ENCODE measurements at regions not wholly inside any gene's neighbourhood (a gene's known extent, or its start where the extent isn't known, plus 50 kb on each side); places are given as distances from the start of the nearest gene placed in this dataset.

DNA sequence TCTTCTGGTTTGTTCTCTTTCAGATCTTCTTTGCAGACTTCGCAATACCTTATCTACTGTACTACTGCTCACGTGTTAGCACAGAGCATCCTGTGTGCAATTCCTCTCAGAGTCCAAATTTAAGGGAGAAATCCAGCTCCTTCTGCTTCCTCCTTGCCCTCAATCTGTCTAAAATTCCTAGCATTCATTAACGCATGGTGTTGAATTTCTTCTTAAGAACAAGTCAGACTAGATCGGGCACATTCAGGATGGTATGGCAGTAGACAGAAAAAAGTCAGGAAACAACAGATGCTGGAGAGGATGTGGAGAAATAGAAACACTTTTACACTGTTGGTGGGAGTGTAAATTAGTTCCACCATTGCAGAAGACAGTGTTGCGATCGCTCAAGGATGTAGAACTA lies 206.1 kb upstream of the CDH7 start:
- DNase-seq: no peak

DNA sequence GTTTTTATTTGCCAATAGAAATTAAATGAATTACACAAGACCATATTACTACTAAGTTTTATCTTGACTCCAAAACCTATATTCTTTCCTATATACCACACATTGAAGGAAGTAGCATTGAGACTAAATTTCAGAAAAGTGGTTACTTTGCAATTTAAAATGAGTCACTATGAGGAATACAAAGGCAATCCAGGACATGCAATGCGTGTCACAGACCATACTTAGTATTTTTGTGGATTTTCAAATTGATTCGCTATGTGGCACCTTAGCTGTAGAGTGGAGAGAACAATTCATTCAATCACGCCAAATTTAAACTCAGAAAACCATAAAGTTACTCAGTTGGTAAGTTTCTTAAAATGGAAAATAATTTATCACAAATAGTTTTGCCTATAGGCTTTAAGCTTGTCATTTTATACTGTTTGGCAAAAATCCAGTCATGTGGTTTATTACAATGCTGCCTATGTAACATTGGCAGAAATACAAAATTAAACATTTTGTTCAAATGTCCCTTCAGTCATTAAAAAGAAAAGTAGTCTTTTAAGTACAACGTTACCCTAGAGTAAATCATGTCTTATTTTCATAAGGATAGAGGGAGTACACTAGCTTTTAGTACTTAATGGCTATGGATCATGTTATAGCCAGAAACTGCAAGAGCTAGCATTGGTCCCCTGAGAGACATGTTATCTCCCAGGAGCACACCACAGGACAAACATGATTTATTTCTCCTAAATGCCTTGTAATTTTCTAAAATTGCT lies 222.8 kb upstream of the CDH7 start:
- no peak for DNase-seq

DNA sequence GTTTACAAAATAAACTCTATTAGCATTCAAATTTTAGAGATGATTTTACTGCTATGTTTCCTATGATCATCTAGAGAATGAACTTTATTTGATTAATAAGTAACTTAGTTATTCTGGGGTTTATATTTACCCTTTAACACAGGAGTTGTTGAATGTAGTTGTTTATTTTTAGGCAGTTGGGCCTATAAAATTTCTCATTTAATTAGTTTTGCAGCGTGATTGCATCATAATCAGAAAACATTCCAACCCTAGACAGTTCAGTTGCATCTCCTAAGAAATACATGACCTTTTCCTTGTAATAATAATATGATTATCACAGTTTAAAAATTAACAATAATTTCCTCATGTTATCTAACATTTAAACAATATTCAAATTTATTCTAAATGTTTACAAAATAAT lies 224.7 kb upstream of the CDH7 start:
- no peak for DNase-seq

DNA sequence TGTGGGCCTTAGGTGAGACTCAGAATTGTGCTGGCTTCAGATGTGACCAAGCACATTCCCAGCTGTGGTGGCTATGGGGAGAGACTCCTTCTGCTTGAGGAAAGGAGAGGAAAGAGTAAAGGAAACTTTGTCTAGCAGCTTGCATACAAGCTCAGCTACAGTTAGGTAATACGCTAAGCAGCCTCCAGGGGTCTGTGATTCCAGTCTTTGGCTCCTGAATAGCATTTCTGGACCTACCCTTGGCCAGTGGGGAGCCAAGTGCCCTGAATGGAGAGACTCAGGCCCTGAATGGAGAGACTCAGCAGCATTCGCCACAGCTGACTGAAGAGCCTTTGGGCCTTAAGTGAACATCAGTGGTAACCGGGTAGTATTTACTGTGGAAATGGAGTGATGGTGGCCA lies 227.4 kb upstream of the CDH7 start:
- DNase-seq: no peak

DNA sequence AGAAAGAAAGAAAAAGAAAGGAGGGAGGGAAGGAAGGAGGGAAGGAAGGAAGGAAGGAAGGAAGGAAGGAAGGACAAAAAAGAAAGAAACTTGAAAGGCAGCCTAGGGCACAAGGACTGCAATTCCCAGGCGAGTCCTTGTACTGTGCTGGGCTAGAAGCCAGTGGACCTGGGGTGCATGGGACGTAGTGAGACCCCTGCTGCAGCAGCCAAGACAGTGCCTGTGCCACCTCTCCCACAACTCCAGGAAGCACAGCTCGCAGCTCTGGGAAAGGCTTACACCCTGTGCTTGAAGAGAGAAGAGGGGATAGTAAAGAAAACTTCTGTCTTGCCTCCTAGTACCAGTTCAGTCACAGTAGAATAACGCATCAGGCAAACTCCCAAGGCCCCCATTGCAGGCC lies 227.9 kb upstream of the CDH7 start:
- no peak for DNase-seq

DNA sequence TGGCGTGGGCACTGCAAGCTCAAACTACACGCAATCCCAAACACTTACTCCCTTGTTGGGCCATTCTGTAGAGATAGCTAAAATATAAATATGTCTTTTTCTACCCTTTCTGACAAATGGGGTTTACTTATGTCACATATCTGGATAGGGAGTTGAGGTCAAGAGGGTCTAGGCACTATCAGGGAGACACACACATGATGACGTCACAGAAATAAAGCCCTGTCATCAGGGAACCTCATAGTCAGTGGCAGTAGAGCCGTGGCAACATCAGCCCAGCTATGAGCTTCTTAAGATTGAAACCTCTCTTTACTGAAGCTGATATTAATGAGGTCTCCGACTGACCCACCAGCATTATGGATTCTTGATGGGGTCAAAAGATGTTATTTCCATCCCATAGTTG lies 234.6 kb upstream of the CDH7 start:
- no peak for DNase-seq

DNA sequence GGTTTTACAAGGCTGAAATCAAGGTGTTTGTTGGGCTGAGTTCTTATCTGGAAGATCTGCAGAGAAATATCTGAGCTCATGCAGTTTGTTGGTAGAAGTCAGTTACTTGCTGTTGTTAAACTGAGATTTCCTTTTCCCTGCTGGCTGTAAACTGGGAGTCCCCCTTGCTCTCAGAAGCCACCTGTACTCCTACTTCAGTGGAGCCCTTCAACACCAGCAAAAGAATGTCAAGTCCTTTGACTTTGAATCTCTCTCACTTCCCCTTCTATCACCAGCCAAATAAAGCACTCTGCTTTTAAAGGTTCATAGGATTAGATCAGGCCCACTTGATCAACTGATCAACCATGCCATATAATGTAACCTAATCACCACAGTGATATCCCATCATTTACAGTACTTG lies 252.2 kb upstream of the CDH7 start:
- no peak for DNase-seq

DNA sequence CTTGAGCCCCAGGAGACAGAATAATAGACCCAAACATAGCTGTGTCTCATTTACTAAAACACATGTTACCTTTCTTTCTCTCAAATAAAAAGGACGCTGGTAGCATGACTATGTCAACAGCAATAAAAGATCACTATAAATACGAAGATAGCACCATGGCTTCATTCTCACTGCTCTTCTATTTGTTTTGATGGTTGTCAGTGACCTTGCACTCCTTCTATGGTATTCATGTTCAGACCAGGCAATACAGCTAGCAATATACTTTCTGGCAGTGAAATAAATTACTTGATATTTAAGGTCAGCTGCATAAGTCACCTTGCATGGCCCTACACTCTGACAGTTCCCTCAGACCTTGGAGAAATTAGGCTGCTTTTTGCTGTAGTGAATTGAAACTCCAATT lies 263.2 kb upstream of the CDH7 start:
- DNase-seq: no peak

DNA sequence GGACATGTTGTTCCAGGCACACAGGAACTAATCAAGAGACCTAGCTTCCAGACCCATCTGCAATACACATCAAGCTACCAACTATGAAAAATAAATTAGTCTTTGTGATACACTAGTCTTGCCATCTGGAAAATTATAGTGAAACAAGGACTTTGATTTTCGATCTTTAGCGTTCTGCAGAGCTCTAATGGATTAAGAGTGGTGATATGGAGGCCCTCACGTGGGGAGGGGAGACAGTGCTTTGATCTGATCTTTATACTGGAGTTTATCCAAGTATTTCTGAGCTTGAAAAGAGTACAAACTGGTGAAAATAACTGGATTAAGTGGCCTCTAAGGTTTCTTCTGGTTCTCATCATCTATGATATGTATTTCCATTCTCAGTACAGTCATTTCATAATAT lies 273.4 kb upstream of the CDH7 start:
- no peak for DNase-seq

DNA sequence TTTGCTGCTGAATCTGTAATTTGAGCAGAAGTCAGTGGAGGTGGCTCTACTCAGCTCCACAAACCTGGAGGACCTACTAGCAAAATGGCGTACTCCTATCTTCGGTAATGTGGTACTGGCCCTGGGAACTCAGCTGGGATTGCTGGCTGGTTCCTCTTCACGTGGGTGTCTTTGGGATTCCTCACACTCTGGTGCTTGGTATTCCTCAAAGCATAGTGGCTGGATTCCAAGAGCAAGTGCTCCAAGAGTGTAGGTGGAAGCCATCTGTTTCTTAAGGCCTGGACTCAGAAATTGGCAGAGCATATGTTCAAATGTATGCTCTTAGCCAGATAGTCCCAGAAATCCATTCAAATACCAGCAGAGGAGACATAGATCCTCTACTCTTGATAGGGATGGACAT lies 281.9 kb upstream of the CDH7 start:
- no peak for DNase-seq

DNA sequence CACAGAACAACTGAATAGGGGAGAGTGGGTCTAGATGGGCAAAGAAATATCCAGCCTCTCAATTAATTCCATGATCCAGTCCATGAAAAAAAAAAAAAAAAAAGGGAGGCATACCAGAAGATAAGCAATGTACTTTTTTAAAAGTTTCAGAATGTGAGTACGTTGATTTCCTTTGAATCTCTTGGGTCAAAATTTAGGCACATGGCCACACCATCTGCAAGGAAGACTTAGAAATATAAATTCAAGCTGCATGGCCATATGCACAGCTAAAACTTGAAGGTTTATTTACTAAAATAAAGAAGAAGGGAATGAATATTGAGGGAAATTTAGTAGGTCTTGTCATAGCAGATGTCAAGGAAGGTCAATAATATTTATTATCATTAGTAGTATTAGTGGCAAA lies 286.5 kb upstream of the CDH7 start:
- no peak for DNase-seq

DNA sequence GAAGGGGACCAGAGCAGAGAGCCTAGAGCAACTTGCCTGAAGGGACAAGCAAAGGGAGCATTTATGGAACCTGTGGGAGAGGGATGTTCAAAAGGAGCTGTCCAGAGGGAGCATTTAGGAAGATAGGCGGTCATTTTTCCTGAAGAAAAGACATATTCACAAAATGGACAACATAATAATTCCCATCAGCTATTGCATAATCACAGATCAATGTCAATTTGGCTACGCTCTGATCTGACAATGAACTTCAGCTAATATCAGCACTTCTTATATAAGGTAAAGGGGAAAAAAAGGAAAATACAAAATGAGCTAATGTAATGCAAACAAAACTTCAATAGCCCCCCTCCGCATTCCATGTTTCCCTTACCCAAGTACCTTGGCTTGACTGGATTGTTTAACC lies 291.1 kb upstream of the CDH7 start:
- no peak for DNase-seq

DNA sequence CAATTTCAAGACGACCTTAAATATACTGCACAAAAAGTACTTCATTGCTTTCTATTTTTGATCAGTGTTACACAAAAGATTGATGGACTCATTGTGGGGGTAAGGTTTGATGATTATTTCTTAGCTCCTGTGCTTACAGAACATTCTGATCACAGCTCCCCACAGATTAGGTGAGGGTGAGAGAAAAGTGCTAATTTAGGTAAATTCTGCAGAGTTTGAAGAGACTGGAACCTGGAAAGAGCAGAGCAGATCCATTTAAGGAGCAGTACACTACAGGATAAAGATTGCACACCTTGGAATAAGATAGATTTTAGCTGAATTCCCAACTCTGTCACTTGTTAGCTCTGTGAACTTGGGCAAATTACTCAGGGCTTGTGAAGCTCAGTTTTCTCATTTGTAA lies 291.9 kb upstream of the CDH7 start:
- DNase-seq: no peak

DNA sequence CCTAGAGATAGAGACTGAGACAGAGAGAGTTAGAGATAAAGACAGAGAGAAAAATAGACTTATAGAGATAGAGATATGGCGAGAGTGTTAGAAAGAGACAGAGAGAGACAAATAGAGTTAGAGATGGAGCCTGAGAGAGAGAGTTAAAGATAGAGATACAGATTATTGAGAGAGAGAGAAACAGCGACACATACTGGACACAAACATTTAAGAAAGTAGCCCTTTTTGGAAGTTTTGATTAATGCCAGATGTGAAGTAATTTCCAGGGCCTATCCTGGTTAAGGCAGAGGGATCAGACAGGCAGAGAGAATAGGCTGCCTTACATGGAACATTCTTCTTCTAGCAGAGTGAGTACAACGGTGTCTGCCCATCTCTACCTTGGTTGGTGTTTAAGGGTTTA lies 311.6 kb upstream of the CDH7 start:
- no peak for DNase-seq

DNA sequence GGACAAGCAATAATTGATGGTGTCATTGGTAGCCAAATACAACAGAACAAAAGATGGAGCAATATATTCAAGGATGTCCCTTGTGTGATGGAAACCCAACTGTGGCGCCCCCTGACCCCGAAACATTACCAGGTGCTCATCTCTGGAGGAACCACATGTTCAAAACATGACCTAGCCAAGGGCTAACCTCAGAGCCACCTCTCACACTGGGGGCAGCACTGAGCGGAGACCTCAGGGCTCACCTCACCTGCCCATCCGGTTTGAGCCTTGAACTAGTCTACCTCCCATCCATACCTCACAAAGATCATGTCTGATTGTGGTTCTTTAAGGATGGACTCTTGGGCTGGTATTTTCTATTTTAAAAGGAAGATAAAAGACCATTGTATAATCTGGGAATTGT lies 314.4 kb upstream of the CDH7 start:
- no peak for DNase-seq

DNA sequence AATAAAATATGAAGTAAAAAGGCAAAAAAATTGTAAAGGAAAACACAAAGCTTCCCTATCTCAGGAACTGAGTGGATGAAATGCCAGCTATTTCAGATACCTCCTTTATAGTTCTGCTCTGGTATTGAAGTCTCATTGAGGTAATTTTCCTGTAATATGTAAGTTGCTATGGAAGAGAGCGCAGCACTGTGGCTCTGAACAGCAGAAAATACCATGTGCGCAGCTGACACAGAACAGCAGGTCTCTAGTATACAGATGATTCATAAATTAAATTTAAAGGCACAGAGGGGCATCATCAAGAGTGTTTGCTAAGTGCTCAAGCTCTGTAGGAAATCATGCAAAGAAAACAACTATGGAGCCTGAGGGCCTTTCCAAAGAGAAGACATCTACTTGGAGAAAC lies 315.3 kb upstream of the CDH7 start:
- DNase-seq: no peak

DNA sequence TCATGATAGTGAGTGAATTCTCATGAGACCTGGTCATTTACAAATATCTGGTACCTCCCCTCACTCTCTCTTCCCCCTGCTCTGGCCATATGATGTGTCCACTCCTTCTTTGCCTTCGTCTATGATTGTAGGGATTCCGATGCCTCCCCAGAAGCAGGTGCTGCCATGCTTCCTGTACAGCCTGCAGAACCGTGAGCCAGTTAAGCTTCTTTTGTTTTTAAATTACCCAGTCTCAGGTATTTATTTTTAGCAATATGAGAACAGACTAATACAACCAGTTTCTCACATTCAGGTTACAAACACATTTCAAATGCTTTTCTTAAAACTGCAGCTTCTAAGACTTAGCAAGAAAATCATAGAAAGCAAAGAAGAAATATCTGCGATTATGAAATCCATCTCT lies 321.2 kb upstream of the CDH7 start:
- no peak for DNase-seq

DNA sequence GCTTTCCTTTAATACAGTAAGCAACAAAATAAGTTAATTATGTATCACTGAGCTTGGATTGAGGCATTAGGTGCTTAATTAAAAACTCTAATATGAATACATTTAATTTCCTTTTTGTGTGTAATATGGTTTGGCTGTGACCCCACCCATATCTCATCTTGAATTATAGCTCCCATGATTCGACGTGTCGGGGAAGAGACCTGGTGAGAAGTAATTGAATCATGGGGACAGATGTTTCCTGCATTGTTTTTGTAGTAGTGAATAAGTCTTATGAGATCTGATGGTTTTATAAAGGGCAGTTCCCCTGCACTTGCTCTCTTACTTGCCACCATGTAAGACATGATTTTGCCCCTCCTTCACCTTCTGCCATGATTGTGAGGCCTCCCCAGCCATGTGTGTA lies 325.4 kb upstream of the CDH7 start:
- no peak for DNase-seq

DNA sequence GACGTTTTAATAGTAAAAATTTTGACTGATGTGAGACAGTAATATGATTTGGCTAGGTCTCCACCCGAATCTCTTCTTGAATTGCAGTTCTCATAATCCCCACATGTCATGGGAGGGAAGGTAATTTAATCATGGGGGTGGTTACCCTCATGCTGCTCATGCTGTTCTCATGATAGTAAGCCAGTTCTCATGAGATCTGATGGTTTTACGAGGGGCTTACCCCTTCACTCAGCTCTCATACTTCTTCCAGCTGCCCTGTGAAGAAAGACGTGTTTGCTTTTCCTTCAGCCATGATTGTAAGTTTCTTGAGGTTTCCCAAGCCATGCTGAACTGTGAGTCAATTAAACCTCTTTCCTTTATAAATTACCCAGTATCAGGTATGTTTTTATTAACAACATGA lies 327.0 kb upstream of the CDH7 start:
- DNase-seq: no peak

DNA sequence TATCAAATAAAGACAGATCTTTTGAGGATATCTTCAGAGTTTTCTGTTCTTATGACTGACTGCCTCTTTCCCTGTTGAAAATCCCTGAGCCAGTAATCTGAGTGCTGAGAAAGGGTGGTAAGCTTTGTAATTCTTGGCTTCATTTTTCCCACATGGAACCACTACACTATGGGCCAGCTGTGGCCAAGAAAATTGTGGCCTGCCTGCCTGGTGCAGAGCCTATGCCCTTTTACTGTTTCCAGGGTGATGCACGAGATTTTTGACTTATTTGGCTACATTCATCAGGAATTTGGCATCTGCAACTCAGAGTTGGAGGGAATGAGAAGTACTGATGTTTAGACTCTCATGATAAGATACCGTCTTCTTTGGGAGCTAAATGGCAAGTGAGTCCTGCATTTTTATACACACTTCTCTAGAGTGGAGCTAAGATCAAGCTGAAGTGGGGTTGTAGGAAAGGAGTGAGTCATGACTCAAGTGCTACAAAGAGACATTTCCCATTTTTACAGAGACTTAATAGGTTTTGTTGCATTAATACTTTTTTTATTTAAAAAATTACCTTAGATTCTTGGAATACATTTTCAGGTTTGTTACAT lies 328.2 kb upstream of the CDH7 start:
- no peak for DNase-seq

DNA sequence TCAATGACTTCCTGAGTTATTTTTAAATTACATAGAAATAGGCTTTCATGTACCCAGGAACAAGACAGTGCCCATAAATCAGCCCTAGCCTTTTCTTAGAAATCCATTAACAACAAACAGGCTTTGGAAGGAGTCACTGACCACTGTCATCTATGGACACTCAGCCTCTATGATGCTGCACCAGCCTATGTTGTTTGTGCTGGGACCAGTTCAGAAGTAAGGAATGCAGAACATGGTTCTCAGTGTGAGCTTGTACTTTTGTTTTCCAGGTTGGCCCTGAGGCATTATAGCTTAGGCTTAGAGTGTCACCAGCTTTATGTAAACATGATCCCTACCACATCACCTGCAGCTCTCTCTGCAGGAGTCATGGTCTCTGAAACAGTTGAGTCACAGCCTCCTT lies 335.7 kb upstream of the CDH7 start:
- no peak for DNase-seq

DNA sequence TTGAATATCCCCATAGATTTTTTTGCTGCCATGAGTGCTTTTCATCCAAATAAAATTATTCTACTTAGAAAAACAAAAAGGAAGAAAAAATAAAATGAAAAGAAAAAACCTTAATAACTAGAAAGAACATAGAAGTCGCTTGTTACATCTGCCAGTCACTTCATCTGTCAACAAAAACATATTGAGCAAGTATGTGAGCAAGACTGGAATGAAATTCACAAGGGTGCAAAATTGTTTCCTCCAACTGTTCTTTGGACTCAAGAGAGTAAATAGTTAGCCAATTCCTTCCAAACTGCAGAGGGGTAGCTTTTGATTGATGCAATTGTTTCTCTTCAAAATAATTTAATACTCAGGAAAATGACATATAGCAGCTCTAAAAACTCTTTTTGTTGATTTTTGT lies 336.3 kb upstream of the CDH7 start:
- DNase-seq: no peak

DNA sequence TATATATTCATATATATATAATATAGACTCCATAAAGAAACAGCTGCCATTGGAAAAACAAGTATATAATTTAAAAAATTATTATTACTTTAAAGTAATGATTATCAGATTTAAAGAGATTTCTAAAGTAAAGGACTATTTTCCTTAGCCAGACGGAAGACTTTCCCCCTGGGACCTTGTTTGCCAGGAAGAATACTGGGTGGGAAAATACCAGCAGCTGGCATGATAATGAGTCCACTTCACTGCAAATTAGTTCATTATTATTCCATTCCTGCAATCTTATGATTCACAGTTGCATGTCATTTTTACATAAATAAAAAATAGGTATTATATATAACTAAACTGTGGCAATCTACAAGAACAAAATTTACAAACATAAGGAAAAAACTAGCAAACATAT lies 339.8 kb upstream of the CDH7 start:
- no peak for DNase-seq

DNA sequence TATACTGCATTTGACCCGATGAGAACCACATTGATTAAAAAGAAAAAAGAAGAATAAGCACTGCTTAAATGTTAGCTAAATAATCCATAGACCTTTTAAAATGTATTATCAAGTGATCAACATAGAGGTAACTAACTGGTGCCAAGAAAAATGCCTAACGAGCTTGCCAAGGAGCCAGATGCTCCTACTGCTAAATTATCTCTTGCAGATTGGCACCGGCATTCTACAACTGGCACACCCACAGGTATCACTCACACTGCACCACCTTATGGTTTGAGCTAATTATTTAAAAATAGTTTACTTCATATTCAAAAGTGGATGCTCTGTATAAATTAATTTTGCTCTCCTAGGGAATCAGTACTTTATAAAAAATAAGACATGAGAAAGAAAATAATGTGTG lies 341.6 kb upstream of the CDH7 start:
- DNase-seq: no peak

DNA sequence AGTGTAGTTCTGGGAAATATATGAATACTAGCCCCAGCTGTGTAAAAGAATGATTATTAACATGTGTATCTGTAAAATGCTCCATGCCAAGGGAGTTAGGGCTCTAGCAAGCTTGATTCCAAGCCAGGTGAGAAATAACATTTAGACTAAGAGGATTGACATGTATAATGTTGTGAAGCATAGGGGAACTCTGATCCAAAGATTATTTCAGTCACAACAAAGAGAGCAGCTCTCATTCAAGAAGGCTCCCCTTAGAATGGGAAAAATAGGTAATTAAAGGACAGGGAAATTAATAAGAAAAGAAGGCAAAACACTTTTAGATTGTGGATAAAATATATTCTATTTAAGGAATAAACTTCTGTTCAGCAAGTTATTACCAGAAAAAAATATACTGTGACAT lies 347.3 kb upstream of the CDH7 start:
- no peak for DNase-seq

Measured in activated CD4-positive, alpha-beta T cell treated with anti-CD3 and anti-CD28 coated beads, Interleukin-10, Interleukin-2, amounts not matched to agents 100 ng/mL and 50 ng/mL, durations not matched to agents 16 hours and 8 hours (primary cell).